ENCODE measurements at regions not wholly inside any gene's neighbourhood (a gene's known extent, or its start where the extent isn't known, plus 50 kb on each side); places are given as distances from the start of the nearest gene placed in this dataset.
A peak's percentile ranks its signal among the peaks of the same experiment; 100 is the strongest.
"Not testable (repeated sequence)": the region's sequence is repeated elsewhere in the genome, so short reads cannot be mapped to it uniquely, and the experiment has no call there.

- no peak for DNase-seq
Observed at GRCh38 chr2:167335541-167335992, 447.3 kb downstream of the XIRP2 start.

GRCh38 chr2:167334146-167334742 lies 446.0 kb downstream of the XIRP2 start:
- no peak for DNase-seq

- no peak for DNase-seq
Observed at GRCh38 chr2:167333245-167333644, 445.0 kb downstream of the XIRP2 start.

GRCh38 chr2:167332358-167332757 lies 444.1 kb downstream of the XIRP2 start:
- no peak for DNase-seq

GRCh38 chr2:167331636-167332232 lies 443.5 kb downstream of the XIRP2 start:
- peak; percentile 11 for DNase-seq

- not testable (repeated sequence) for DNase-seq
Observed at GRCh38 chr2:167328808-167329207, 440.5 kb downstream of the XIRP2 start.

GRCh38 chr2:167322795-167323194 lies 434.5 kb downstream of the XIRP2 start:
- no peak for DNase-seq

GRCh38 chr2:167318581-167318980 lies 430.3 kb downstream of the XIRP2 start:
- DNase-seq, result no peak

GRCh38 chr2:167310442-167310841 lies 422.2 kb downstream of the XIRP2 start:
- DNase-seq, result no peak

Data from hematopoietic multipotent progenitor cell treated with erythropoietin and hydrocortisone succinate and interleukin-3 and kit ligand, for 4 days (in vitro differentiated cells).